ENCODE measurements at regions not wholly inside any gene's neighbourhood (a gene's known extent, or its start where the extent isn't known, plus 50 kb on each side); places are given as distances from the start of the nearest gene placed in this dataset.

DNA sequence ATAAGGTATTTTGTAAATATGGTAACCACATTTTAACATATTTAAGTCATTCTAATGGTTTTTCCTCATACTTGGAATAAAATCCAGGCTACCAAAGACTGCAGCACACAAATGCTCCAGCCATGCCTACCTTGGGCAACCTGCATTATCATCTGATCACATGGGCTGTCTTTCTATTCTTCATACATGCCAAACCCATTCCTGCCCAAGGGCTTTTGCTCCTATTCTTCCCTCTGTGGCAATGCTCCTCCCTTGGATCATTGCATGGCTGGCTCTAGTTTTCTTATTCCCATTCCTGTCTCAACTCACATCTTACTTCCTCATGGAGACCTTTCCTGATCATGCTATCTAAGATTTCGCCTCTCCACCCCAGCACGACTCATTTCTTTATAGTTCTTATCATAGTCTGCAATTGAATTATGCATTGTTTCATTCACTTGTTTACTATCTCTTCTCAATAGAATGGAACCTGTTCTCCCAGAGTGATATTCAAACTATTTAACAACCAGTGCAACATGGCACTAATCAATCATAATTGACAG lies 54.9 kb upstream of the C5orf46 start:
- Histone ChIP-seq H3K79me2 (ENCODE audit: control insufficient read depth, low read length) (no peaks in the 10 kb centered on the region), H3K27ac (ENCODE audit: low read depth, low read length) (no peak overlapping the region), H3K9me2 (replicated peaks; ENCODE audit: control insufficient read depth, low read length) (no peaks in the 10 kb centered on the region), H3K9me3 (ENCODE audit: control insufficient read depth, insufficient read depth, low read length) (no peaks in the 10 kb centered on the region), H3F3A (ENCODE audit: control insufficient read depth, insufficient read depth) (no peaks in the 10 kb centered on the region), H3K4me2 (ENCODE audit: low read length) (no peak overlapping the region), H3K4me1 (ENCODE audit: control insufficient read depth, low read length) (no peaks in the 10 kb centered on the region), H3K4me3 (ENCODE audit: low read length) (no peak overlapping the region), H3K36me3 (ENCODE audit: control insufficient read depth, low read length) (no peaks in the 10 kb centered on the region), H4K20me1 (ENCODE audit: control insufficient read depth, insufficient read depth, low read depth, low read length) (no peaks in the 10 kb centered on the region), H3K27me3 (ENCODE audit: control insufficient read depth, low read length) (peaks cover 3% of the 10 kb centered on the region; the same call in 1 of the 2 replicates)
- TF ChIP-seq EZH2phosphoT487 (IDR thresholded peaks at IDR 0.05; ENCODE audit: borderline replicate concordance, low read length) = no peak
- TF ChIP-seq, protein P1, sequence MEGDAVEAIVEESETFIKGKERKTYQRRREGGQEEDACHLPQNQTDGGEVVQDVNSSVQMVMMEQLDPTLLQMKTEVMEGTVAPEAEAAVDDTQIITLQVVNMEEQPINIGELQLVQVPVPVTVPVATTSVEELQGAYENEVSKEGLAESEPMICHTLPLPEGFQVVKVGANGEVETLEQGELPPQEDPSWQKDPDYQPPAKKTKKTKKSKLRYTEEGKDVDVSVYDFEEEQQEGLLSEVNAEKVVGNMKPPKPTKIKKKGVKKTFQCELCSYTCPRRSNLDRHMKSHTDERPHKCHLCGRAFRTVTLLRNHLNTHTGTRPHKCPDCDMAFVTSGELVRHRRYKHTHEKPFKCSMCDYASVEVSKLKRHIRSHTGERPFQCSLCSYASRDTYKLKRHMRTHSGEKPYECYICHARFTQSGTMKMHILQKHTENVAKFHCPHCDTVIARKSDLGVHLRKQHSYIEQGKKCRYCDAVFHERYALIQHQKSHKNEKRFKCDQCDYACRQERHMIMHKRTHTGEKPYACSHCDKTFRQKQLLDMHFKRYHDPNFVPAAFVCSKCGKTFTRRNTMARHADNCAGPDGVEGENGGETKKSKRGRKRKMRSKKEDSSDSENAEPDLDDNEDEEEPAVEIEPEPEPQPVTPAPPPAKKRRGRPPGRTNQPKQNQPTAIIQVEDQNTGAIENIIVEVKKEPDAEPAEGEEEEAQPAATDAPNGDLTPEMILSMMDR (IDR thresholded peaks at IDR 0.05; ENCODE audit: low read depth, low read length, poor library complexity, severe bottlenecking) = no peak

DNA sequence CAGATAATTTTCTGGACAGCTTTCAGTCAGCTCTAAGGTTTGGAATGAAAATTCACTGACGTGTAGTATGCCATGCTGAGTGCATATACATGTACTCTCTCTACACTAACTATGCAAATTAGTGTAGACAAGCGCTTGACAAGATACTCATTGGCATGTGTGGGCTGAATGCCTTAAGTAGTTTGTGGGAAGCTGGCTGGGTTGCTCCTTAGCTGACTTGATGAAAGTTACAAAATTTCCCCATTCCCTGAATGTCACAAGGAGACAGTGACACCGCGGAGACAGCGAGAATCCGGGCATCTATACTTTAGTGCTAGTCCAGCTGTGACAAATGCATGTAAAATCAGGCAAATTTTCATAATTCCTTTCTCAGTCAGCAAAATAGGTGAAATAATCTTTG lies 51.6 kb upstream of the C5orf46 start:
- no peaks in the 10 kb centered on the region for H3K27me3 ChIP-seq (ENCODE audit: control insufficient read depth, low read length)
- H3K4me1 ChIP-seq (ENCODE audit: control insufficient read depth, low read length) = no peaks in the 10 kb centered on the region
- TF ChIP-seq EZH2phosphoT487 (IDR thresholded peaks at IDR 0.05; ENCODE audit: borderline replicate concordance, low read length) = no peak
- TF ChIP-seq, protein P1 (IDR thresholded peaks at IDR 0.05; ENCODE audit: low read depth, low read length, poor library complexity, severe bottlenecking) = no peak

DNA sequence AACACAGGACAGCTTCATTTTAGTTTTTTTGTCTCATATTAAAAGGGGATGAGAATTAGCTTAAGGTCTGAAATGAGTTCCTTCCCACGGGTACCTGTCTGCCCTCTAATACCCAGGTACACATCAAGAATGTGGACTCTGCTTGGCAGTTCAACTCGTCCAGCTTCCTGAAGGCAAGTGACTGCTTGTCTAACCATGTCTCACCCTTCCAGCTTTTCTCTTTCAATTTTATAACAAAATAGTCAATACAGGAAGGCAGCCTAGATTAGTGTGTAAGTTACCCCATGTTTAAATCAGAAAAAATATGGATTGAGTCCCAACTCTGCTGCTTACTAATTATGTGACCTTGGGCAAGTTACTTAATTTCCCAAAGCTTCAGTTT lies 50.5 kb upstream of the C5orf46 start:
- no peaks in the 10 kb centered on the region for H3K79me2 ChIP-seq (ENCODE audit: control insufficient read depth, low read length)
- no peaks in the 10 kb centered on the region for H3K36me3 ChIP-seq (ENCODE audit: control insufficient read depth, low read length)
- no peaks in the 10 kb centered on the region for H4K20me1 ChIP-seq (ENCODE audit: control insufficient read depth, insufficient read depth, low read depth, low read length)
- no peaks in the 10 kb centered on the region for H3F3A ChIP-seq (ENCODE audit: control insufficient read depth, insufficient read depth)
- H3K27me3 ChIP-seq (ENCODE audit: control insufficient read depth, low read length) = no peaks in the 10 kb centered on the region
- H3K9me2 ChIP-seq (replicated peaks; ENCODE audit: control insufficient read depth, low read length) = no peaks in the 10 kb centered on the region
- H3K4me3 ChIP-seq (ENCODE audit: low read length) = no peak overlapping the region
- H3K4me1 ChIP-seq (ENCODE audit: control insufficient read depth, low read length) = no peaks in the 10 kb centered on the region
- TF ChIP-seq EZH2phosphoT487 (IDR thresholded peaks at IDR 0.05; ENCODE audit: borderline replicate concordance, low read length) = no peak
- TF ChIP-seq, protein P1 (IDR thresholded peaks at IDR 0.05; ENCODE audit: low read depth, low read length, poor library complexity, severe bottlenecking) = no peak
- H3K27ac ChIP-seq (ENCODE audit: low read depth, low read length) = no peak overlapping the region
- H3K4me2 ChIP-seq (ENCODE audit: low read length) = no peak overlapping the region
- no peaks in the 10 kb centered on the region for H3K9me3 ChIP-seq (ENCODE audit: control insufficient read depth, insufficient read depth, low read length)

More for the DNA sequence above, 51.6 kb upstream of the C5orf46 start:
- Histone ChIP-seq H4K20me1 (ENCODE audit: control insufficient read depth, insufficient read depth, low read depth, low read length) (no peaks in the 10 kb centered on the region), H3K79me2 (ENCODE audit: control insufficient read depth, low read length) (no peaks in the 10 kb centered on the region), H3K36me3 (ENCODE audit: control insufficient read depth, low read length) (no peaks in the 10 kb centered on the region), H3K4me3 (ENCODE audit: low read length) (no peak overlapping the region), H3K9me3 (ENCODE audit: control insufficient read depth, insufficient read depth, low read length) (no peaks in the 10 kb centered on the region), H3K4me2 (ENCODE audit: low read length) (no peak overlapping the region), H3K27ac (ENCODE audit: low read depth, low read length) (no peak overlapping the region), H3F3A (ENCODE audit: control insufficient read depth, insufficient read depth) (no peaks in the 10 kb centered on the region), H3K9me2 (replicated peaks; ENCODE audit: control insufficient read depth, low read length) (no peaks in the 10 kb centered on the region)

Data from DOHH2 (cell line).